Naive thymus-derived CD4-positive, alpha-beta T cell (primary cell): ENCODE measurements at regions not wholly inside any gene's neighbourhood (a gene's known extent, or its start where the extent isn't known, plus 50 kb on each side); places are given as distances from the start of the nearest gene placed in this dataset.
"Not testable (repeated sequence)": the region's sequence is repeated elsewhere in the genome, so short reads cannot be mapped to it uniquely, and the experiment has no call there.

ENCODE experiments used
- ATAC-seq: fragments of 150-1000 bp; cut with Tn5 transposase; 2 replicates; pipeline ENCODE4 v1.10.0; 2021; ENCODE audit warnings: mild to moderate bottlenecking, moderate library complexity
- CTCF ChIA-PET: fragments of 350-600 bp; sonication (Branson Sonifier 250); formaldehyde crosslinking; loops from one replicate; lab custom pipeline; 2021; ENCODE audit warnings: antibody characterized with exemption; lab: Charles Lee
- POLR2A ChIA-PET: fragments of 350-600 bp; sonication (Branson Sonifier 250); formaldehyde crosslinking; loops from one replicate; lab custom pipeline; 2021; ENCODE audit warnings: antibody characterized with exemption, inconsistent platforms; lab: Charles Lee
- DNase-seq, 9 donors: peaks; one replicate each; pipeline versions ENCODE4 v3.0.0 to v3.0.0-alpha.2; 2020 to 2022; ENCODE audit warnings: mixed read lengths in 1 of 9
- H3K27ac ChIP-seq: one replicate; pipeline ENCODE4 v1.7.0; 2013; ENCODE audit warnings: mild to moderate bottlenecking, low read depth, low read length, moderate library complexity
- H3K27me3 ChIP-seq, 2 donors: one replicate each; pipeline ENCODE4 v1.7.0; 2013; ENCODE audit warnings: low read length in 2 of 2, mild to moderate bottlenecking in 2 of 2, moderate library complexity in 2 of 2; ENCODE audit not compliant: control insufficient read depth in 2 of 2, insufficient read depth in 2 of 2
- H3K36me3 ChIP-seq, 3 experiments: 1 replicate in 2 of 3; 2 replicates in 1 of 3; pipeline ENCODE4 v1.7.0; 2013; ENCODE audit warnings: low read length in 3 of 3, mild to moderate bottlenecking in 3 of 3, moderate library complexity in 1 of 3; ENCODE audit not compliant: insufficient read depth in 3 of 3, control insufficient read depth in 2 of 3
- H3K4me1 ChIP-seq, 2 donors: one replicate each; pipeline ENCODE4 v1.7.0; 2013; ENCODE audit warnings: low read length in 2 of 2, mild to moderate bottlenecking in 2 of 2, moderate library complexity in 1 of 2; ENCODE audit not compliant: control insufficient read depth in 2 of 2, insufficient read depth in 2 of 2
- H3K4me3 ChIP-seq: 2 replicates; pipeline ENCODE4 v1.7.0; 2013; ENCODE audit warnings: mild to moderate bottlenecking, low read length
- H3K9me3 ChIP-seq, 3 experiments: 1 replicate in 2 of 3; 2 replicates in 1 of 3; pipeline ENCODE4 v1.7.0; 2013; ENCODE audit warnings: low read length in 3 of 3; ENCODE audit not compliant: control insufficient read depth in 2 of 3
- H3K27ac Mint-ChIP-seq, 9 donors: one replicate each; pipeline ENCODE4 v1.8.0; 2020 to 2022; ENCODE audit warnings: mixed read lengths in 9 of 9, mild to moderate bottlenecking in 8 of 9, moderate library complexity in 5 of 9, inconsistent platforms in 2 of 9
- H3K27me3 Mint-ChIP-seq, 5 donors: one replicate each; pipeline ENCODE4 v1.8.0; 2021 to 2022; ENCODE audit warnings: mixed read lengths in 5 of 5, mild to moderate bottlenecking in 1 of 5
- H3K36me3 Mint-ChIP-seq, 5 donors: one replicate each; pipeline ENCODE4 v1.8.0; 2020 to 2022; ENCODE audit warnings: mixed read lengths in 5 of 5, mild to moderate bottlenecking in 3 of 5, inconsistent platforms in 1 of 5
- H3K4me1 Mint-ChIP-seq, 7 donors: one replicate each; pipeline ENCODE4 v1.8.0; 2020 to 2022; ENCODE audit warnings: mixed read lengths in 7 of 7, mild to moderate bottlenecking in 3 of 7, inconsistent platforms in 1 of 7
- H3K4me3 Mint-ChIP-seq, 10 donors: one replicate each; pipeline ENCODE4 v1.8.0; 2020 to 2022; ENCODE audit warnings: mild to moderate bottlenecking in 10 of 10, mixed read lengths in 10 of 10, moderate library complexity in 6 of 10, inconsistent platforms in 2 of 10
- H3K9me3 Mint-ChIP-seq, 11 donors: one replicate each; pipeline ENCODE4 v1.8.0; 2020 to 2022; ENCODE audit warnings: mixed read lengths in 11 of 11, mild to moderate bottlenecking in 4 of 11, inconsistent platforms in 1 of 11, moderate library complexity in 1 of 11
- intact Hi-C, 2 donors: fragments of 100-400 bp; cut with micrococcal nuclease; formaldehyde crosslinking; loops; one replicate each; pipeline ENCODE4 v1.15.1; 2023

- CTCF ChIA-PET, result no interaction called here
- H3K9me3 Mint-ChIP-seq, result peaks cover 0 to 10% (median 2%) of the 10 kb centered on the region in 11 donors
- no peak for ATAC-seq
Observed at GRCh38 chr6:62980093-62980492, 231.2 kb upstream of the FKBP1C start.

GRCh38 chr6:62980724-62981123 is 230.5 kb upstream of the FKBP1C start:
- no peak overlapping the region for H3K27ac ChIP-seq
- no peaks in the 10 kb centered on the region for H3K36me3 ChIP-seq
- Mint-ChIP-seq H3K27me3 (no peaks in the 10 kb centered on the region), H3K9me3 (peaks cover 0 to 10% (median 2%) of the 10 kb centered on the region in 11 donors), H3K4me3 (no peak overlapping the region), H3K36me3 (no peaks in the 10 kb centered on the region), H3K27ac (no peak overlapping the region), H3K4me1 (no peaks in the 10 kb centered on the region)
- H3K4me1 ChIP-seq, result no peaks in the 10 kb centered on the region
- CTCF ChIA-PET, result no interaction called here
- H3K27me3 ChIP-seq, result no peaks in the 10 kb centered on the region
- intact Hi-C loops, result no loop called here
- DNase-seq (no peak), ATAC-seq (no peak)
- POLR2A ChIA-PET, result no interaction called here
- H3K4me3 ChIP-seq, result no peak overlapping the region
- H3K9me3 ChIP-seq, result no peaks in the 10 kb centered on the region

More at GRCh38 chr6:62980093-62980492, 231.2 kb upstream of the FKBP1C start:
- Histone ChIP-seq H3K27ac (no peak overlapping the region), H3K4me3 (no peak overlapping the region), H3K36me3 (no peaks in the 10 kb centered on the region), H3K9me3 (no peaks in the 10 kb centered on the region), H3K27me3 (no peaks in the 10 kb centered on the region), H3K4me1 (no peaks in the 10 kb centered on the region)
- Mint-ChIP-seq H3K27me3 (no peaks in the 10 kb centered on the region), H3K27ac (no peak overlapping the region), H3K36me3 (no peaks in the 10 kb centered on the region), H3K4me1 (no peaks in the 10 kb centered on the region), H3K4me3 (no peak overlapping the region)
- intact Hi-C loops, result no loop called here
- DNase-seq, result no peak
- POLR2A ChIA-PET, result no interaction called here

DNA sequence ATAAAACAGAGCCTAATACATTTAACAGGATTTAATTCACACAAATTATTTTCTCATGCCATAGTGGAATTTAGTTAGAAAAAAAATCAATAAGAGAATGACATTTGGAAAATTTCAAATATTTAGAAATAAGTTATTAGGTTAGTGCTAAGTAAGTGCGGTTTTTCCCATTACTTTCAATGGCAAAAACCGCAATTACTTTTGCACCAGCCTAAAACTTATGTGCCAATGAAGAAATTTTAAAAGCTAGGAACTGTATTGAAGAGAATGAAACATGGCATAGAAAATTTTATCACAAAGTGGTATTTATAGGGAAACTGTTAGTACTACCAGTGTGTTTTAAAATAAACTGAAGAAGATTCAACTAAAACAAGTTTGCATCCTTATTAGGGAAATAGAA is 228.3 kb upstream of the FKBP1C start:
- H3K27me3 Mint-ChIP-seq, result no peaks in the 10 kb centered on the region
- Histone ChIP-seq H3K4me1 (no peaks in the 10 kb centered on the region), H3K27me3 (no peaks in the 10 kb centered on the region), H3K9me3 (no peaks in the 10 kb centered on the region), H3K4me3 (no peak overlapping the region), H3K27ac (no peak overlapping the region), H3K36me3 (no peaks in the 10 kb centered on the region)
- ATAC-seq (no peak), DNase-seq (no peak)
- H3K4me3 Mint-ChIP-seq, result no peak overlapping the region
- H3K36me3 Mint-ChIP-seq, result no peaks in the 10 kb centered on the region
- ChIA-PET CTCF (no interaction called here), POLR2A (no interaction called here)
- no peak overlapping the region for H3K27ac Mint-ChIP-seq
- no peaks in the 10 kb centered on the region for H3K4me1 Mint-ChIP-seq
- peaks cover 0 to 10% (median 7%) of the 10 kb centered on the region in 11 donors for H3K9me3 Mint-ChIP-seq
- intact Hi-C loops, result no loop called here

GRCh38 chr6:62991696-62992095 is 219.6 kb upstream of the FKBP1C start:
- H3K27ac Mint-ChIP-seq, H3K4me1 Mint-ChIP-seq, H3K36me3 Mint-ChIP-seq, H3K4me3 Mint-ChIP-seq, ATAC-seq, H3K4me1 ChIP-seq, H3K27me3 Mint-ChIP-seq, H3K4me3 ChIP-seq, POLR2A ChIA-PET, H3K36me3 ChIP-seq, CTCF ChIA-PET, H3K27ac ChIP-seq, DNase-seq, H3K27me3 ChIP-seq, intact Hi-C loops, H3K9me3 ChIP-seq: not testable (repeated sequence)
- peaks cover 2 to 13% (median 10%) of the 10 kb centered on the region in 11 donors for H3K9me3 Mint-ChIP-seq

DNA sequence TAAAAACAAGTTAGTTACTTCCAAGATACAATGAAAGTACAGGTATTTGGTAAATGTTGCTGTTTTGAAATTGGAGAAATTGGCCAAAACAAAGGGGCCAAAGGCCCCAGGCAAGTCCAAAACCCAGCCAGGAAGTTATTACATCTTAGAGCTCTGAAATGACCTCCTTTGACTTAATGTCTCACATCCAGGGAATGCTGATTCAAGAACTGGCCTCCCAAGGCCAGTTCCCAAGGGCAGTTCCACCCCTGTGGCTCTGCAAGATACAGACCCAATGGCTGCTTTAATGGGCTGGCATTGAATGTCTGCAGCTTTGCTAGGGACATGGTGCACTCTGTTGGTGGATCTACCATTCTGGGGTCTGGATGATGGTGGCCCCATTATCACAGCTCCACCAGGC is 217.3 kb upstream of the FKBP1C start:
- Mint-ChIP-seq H3K27me3 (no peaks in the 10 kb centered on the region), H3K9me3 (peaks cover 0 to 13% (median 4%) of the 10 kb centered on the region in 11 donors), H3K4me1 (no peaks in the 10 kb centered on the region), H3K36me3 (no peaks in the 10 kb centered on the region), H3K4me3 (no peak overlapping the region), H3K27ac (no peak overlapping the region)
- no peaks in the 10 kb centered on the region for H3K27me3 ChIP-seq
- H3K9me3 ChIP-seq, result no peaks in the 10 kb centered on the region
- ChIA-PET CTCF (no interaction called here), POLR2A (no interaction called here)
- intact Hi-C loops, result no loop called here
- H3K4me3 ChIP-seq, result no peak overlapping the region
- no peaks in the 10 kb centered on the region for H3K36me3 ChIP-seq
- H3K4me1 ChIP-seq, result no peaks in the 10 kb centered on the region
- no peak for ATAC-seq
- no peak for DNase-seq
- H3K27ac ChIP-seq, result no peak overlapping the region

- no peaks in the 10 kb centered on the region for H3K27me3 Mint-ChIP-seq
- H3K4me1 Mint-ChIP-seq, result no peaks in the 10 kb centered on the region
- H3K27me3 ChIP-seq, result no peaks in the 10 kb centered on the region
- ChIA-PET POLR2A (no interaction called here), CTCF (no interaction called here)
- no peak overlapping the region for H3K4me3 Mint-ChIP-seq
- H3K27ac Mint-ChIP-seq, result no peak overlapping the region
- intact Hi-C loops, result no loop called here
- peaks cover 0 to 9% (median 3%) of the 10 kb centered on the region in 11 donors for H3K9me3 Mint-ChIP-seq
- H3K36me3 Mint-ChIP-seq, result no peaks in the 10 kb centered on the region
- no peak overlapping the region for H3K27ac ChIP-seq
- no peaks in the 10 kb centered on the region for H3K4me1 ChIP-seq
- H3K36me3 ChIP-seq, result no peaks in the 10 kb centered on the region
- no peak overlapping the region for H3K4me3 ChIP-seq
- no peaks in the 10 kb centered on the region for H3K9me3 ChIP-seq
- ATAC-seq, result no peak
- DNase-seq, result no peak
Observed at GRCh38 chr6:62998022-62998421, 213.2 kb upstream of the FKBP1C start.

GRCh38 chr6:62999242-62999641 is 212.0 kb upstream of the FKBP1C start:
- H3K27me3 Mint-ChIP-seq, H3K36me3 Mint-ChIP-seq, H3K27ac ChIP-seq, H3K4me1 Mint-ChIP-seq, H3K27me3 ChIP-seq, H3K27ac Mint-ChIP-seq, H3K4me1 ChIP-seq, H3K4me3 Mint-ChIP-seq, H3K9me3 Mint-ChIP-seq, CTCF ChIA-PET, H3K9me3 ChIP-seq, ATAC-seq, intact Hi-C loops, H3K36me3 ChIP-seq, DNase-seq, POLR2A ChIA-PET, H3K4me3 ChIP-seq: not testable (repeated sequence)
